H9 (cell line): ENCODE measurements at regions not wholly inside any gene's neighbourhood (a gene's known extent, or its start where the extent isn't known, plus 50 kb on each side); places are given as distances from the start of the nearest gene placed in this dataset.

Experiments used
- DNase-seq: peaks from one replicate; pipeline ENCODE4 v3.0.0-alpha.2; 2017
- H2AFZ ChIP-seq: one replicate; pipeline ENCODE4 v1.6.1; 2013; ENCODE audit warnings: mild to moderate bottlenecking, low read length, control low read depth, moderate library complexity
- H2AK5ac ChIP-seq: 2 replicates; pipeline ENCODE4 v1.6.1; 2013; ENCODE audit warnings: low read length, control low read depth, mixed read lengths; ENCODE audit not compliant: insufficient read length
- H2BK120ac ChIP-seq: one replicate; pipeline ENCODE4 v1.6.1; 2013; ENCODE audit warnings: low read depth, mild to moderate bottlenecking, low read length, control low read depth, inconsistent platforms; ENCODE audit not compliant: poor library complexity, severe bottlenecking
- H2BK12ac ChIP-seq: 2 replicates; pipeline ENCODE4 v1.6.1; 2013; ENCODE audit warnings: low read length, control low read depth, mixed read lengths, low read depth; ENCODE audit not compliant: insufficient read length
- H2BK15ac ChIP-seq: 2 replicates; pipeline ENCODE4 v1.6.1; 2013; ENCODE audit warnings: low read depth, low read length, control low read depth
- H2BK20ac ChIP-seq: one replicate; pipeline ENCODE4 v1.6.1; 2013; ENCODE audit warnings: low read depth, mild to moderate bottlenecking, low read length, control low read depth, inconsistent platforms; ENCODE audit not compliant: poor library complexity, severe bottlenecking
- H2BK5ac ChIP-seq: 2 replicates; pipeline ENCODE4 v1.6.1; 2013; ENCODE audit warnings: low read length, control low read depth, mixed read lengths; ENCODE audit not compliant: insufficient read length
- H3K14ac ChIP-seq: 2 replicates; pipeline ENCODE4 v1.6.1; 2013; ENCODE audit warnings: low read length, control low read depth; ENCODE audit not compliant: insufficient read depth
- H3K18ac ChIP-seq: 2 replicates; pipeline ENCODE4 v1.6.1; 2013; ENCODE audit warnings: low read depth, mild to moderate bottlenecking, mixed read lengths, low read length, control low read depth; ENCODE audit not compliant: insufficient read length
- H3K23ac ChIP-seq: 2 replicates; pipeline ENCODE4 v1.6.1; 2013; ENCODE audit warnings: low read length, control low read depth, mixed read lengths, low read depth; ENCODE audit not compliant: insufficient read length
- H3K23me2 ChIP-seq: 2 replicates; pipeline ENCODE4 v1.6.1; 2013; ENCODE audit warnings: low read depth, mild to moderate bottlenecking, mixed read lengths, low read length, control low read depth; ENCODE audit not compliant: insufficient read length, poor library complexity, severe bottlenecking
- H3K27ac ChIP-seq: 2 replicates; pipeline ENCODE4 v1.5.1; 2013; ENCODE audit warnings: low read length, control low read depth, mixed read lengths, low read depth; ENCODE audit not compliant: insufficient read length
- H3K27me3 ChIP-seq: 2 replicates; pipeline ENCODE4 v1.6.1; 2013; ENCODE audit warnings: low read length, control low read depth, inconsistent platforms; ENCODE audit not compliant: insufficient read depth
- H3K4ac ChIP-seq: 2 replicates; pipeline ENCODE4 v1.6.1; 2013; ENCODE audit warnings: low read depth, mild to moderate bottlenecking, control low read depth, inconsistent platforms, low read length, moderate library complexity
- H3K4me1 ChIP-seq: 2 replicates; pipeline ENCODE4 v1.6.1; 2013; ENCODE audit warnings: low read length, control low read depth, inconsistent platforms; ENCODE audit not compliant: insufficient read depth
- H3K4me2 ChIP-seq: 2 replicates; pipeline ENCODE4 v1.6.1; 2013; ENCODE audit warnings: low read length, control low read depth, mixed read lengths; ENCODE audit not compliant: insufficient read length, insufficient read depth
- H3K56ac ChIP-seq: 2 replicates; pipeline ENCODE4 v1.6.1; 2013; ENCODE audit warnings: low read depth, mild to moderate bottlenecking, mixed read lengths, low read length, control low read depth; ENCODE audit not compliant: insufficient read length
- H3K79me1 ChIP-seq: 2 replicates; pipeline ENCODE4 v1.6.1; 2013; ENCODE audit warnings: low read depth, mild to moderate bottlenecking, moderate library complexity, low read length, control low read depth, inconsistent platforms; ENCODE audit not compliant: insufficient read depth, poor library complexity, severe bottlenecking
- H3K79me2 ChIP-seq: 2 replicates; pipeline ENCODE4 v1.6.1; 2013; ENCODE audit warnings: low read length, control low read depth, inconsistent platforms; ENCODE audit not compliant: insufficient read depth
- H3K9ac ChIP-seq: 2 replicates; pipeline ENCODE4 v1.6.1; 2013; ENCODE audit warnings: low read length, control low read depth, mixed read lengths; ENCODE audit not compliant: insufficient read length; ENCODE audit errors: extremely low read depth
- H3K9me3 ChIP-seq: one replicate; pipeline ENCODE4 v1.6.1; 2013; ENCODE audit warnings: low read depth, low read length, inconsistent platforms; ENCODE audit not compliant: control insufficient read depth
- H3T11ph ChIP-seq: one replicate; pipeline ENCODE4 v1.6.1; 2013; ENCODE audit warnings: mild to moderate bottlenecking, low read length, control low read depth, inconsistent platforms
- H4K20me1 ChIP-seq: one replicate; pipeline ENCODE4 v1.6.1; 2013; ENCODE audit not compliant: control insufficient read depth, insufficient read length, insufficient read depth
- H4K5ac ChIP-seq: 2 replicates; pipeline ENCODE4 v1.6.1; 2013; ENCODE audit warnings: low read depth, mild to moderate bottlenecking, mixed read lengths, low read length, control low read depth; ENCODE audit not compliant: insufficient read length
- H4K8ac ChIP-seq: replicated peaks from 2 replicates; pipeline ENCODE4 v1.6.1; 2013; ENCODE audit warnings: low read length, control low read depth, mixed read lengths, low read depth; ENCODE audit not compliant: insufficient read length
- H4K91ac ChIP-seq: 2 replicates; pipeline ENCODE4 v1.6.1; 2013; ENCODE audit warnings: low read depth, mild to moderate bottlenecking, moderate library complexity, mixed read lengths, low read length, control low read depth; ENCODE audit not compliant: insufficient read length
- H3K27ac Mint-ChIP-seq, 3 experiments: 2 replicates in 2 of 3; 3 replicates in 1 of 3; pipeline ENCODE4 v1.8.0; 2020 to 2021; ENCODE audit warnings: mixed read lengths in 3 of 3, mild to moderate bottlenecking in 1 of 3, moderate library complexity in 1 of 3
- H3K27me3 Mint-ChIP-seq: 2 replicates; pipeline ENCODE4 v1.8.0; 2021; ENCODE audit warnings: low read depth, mild to moderate bottlenecking, moderate library complexity, mixed read lengths
- H3K36me3 Mint-ChIP-seq, 3 experiments: 2 replicates in 2 of 3; 3 replicates in 1 of 3; pipeline ENCODE4 v1.8.0; 2020 to 2021; ENCODE audit warnings: low read depth in 3 of 3, mixed read lengths in 3 of 3; ENCODE audit not compliant: insufficient read depth in 1 of 3
- H3K4me1 Mint-ChIP-seq, 2 experiments: 2 replicates each; pipeline ENCODE4 v1.8.0; 2020; ENCODE audit warnings: mixed read lengths in 2 of 2
- H3K4me3 Mint-ChIP-seq, 2 experiments: 2 replicates in 1 of 2; 3 replicates in 1 of 2; pipeline ENCODE4 v1.8.0; 2020 to 2021; ENCODE audit warnings: mild to moderate bottlenecking in 2 of 2, mixed read lengths in 2 of 2, moderate library complexity in 1 of 2
- H3K9me3 Mint-ChIP-seq, 2 experiments: 2 replicates in 1 of 2; 3 replicates in 1 of 2; pipeline ENCODE4 v1.8.0; 2020; ENCODE audit warnings: mild to moderate bottlenecking in 2 of 2, mixed read lengths in 2 of 2, moderate library complexity in 1 of 2
- CTCF ChIP-seq: fragments of 200-600 bp; sonication (generic); conservative IDR thresholded peaks from 3 replicates; pipeline ENCODE4 v1.8.0; 2021; ENCODE audit warnings: antibody characterized with exemption, mild to moderate bottlenecking
- WGBS: extraction: QIAGEN DNeasy Blood & Tissue Kit; methylation state at CpG from one replicate; pipeline ENCODE4 v1.1.7; 2013; ENCODE audit warnings: missing lambda C conversion rate, low lambda C conversion rate, mixed read lengths; ENCODE audit not compliant: insufficient read length; ENCODE audit errors: extremely low coverage; 5-methylcytosine and 5-hydroxymethylcytosine counted together

DNA sequence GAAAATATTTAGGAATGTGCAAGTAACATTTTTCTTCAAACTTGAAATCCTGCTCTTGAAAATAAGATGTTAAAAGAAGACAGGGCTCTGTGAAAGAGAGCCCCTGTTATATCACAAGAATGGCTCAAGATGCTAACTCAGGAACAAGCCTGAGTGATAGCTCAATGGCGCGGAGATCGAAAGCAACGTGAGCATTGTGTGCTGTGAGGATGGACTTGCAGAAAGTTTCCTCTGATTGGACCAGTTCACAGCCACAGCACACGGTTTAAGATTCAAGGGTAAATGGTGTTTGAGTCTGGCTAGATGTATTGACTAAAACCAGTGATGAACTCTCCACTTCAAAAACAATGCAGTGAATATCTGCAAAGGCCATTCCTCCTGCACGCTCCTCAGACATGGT lies 2387.0 kb downstream of the MAT2B start:
- no peak overlapping the region for H3K18ac ChIP-seq
- no peak overlapping the region for H3K23ac ChIP-seq
- no CpG with 5 or more reads among the region's 6 CpGs for WGBS
- no peak overlapping the region for H2BK15ac ChIP-seq
- H3K27me3 ChIP-seq = no peaks in the 10 kb centered on the region
- H3K79me2 ChIP-seq = no peaks in the 10 kb centered on the region
- H3K27ac ChIP-seq = no peak overlapping the region
- Mint-ChIP-seq H3K9me3 (no peaks in the 10 kb centered on the region), H3K4me1 (no peaks in the 10 kb centered on the region), H3K27me3 (no peaks in the 10 kb centered on the region), H3K27ac (no peak overlapping the region), H3K36me3 (peaks cover 0 to 1% (median 0%) of the 10 kb centered on the region in 3 experiments; a peak in 1 of 7 replicates), H3K4me3 (no peak overlapping the region)
- no peak overlapping the region for H2BK12ac ChIP-seq
- H3K23me2 ChIP-seq = no peaks in the 10 kb centered on the region
- no peaks in the 10 kb centered on the region for H3K9me3 ChIP-seq
- no peak overlapping the region for H2BK120ac ChIP-seq
- H3K14ac ChIP-seq = no peak overlapping the region
- H4K91ac ChIP-seq = no peak overlapping the region
- no peak overlapping the region for H3K56ac ChIP-seq
- no peak overlapping the region for H2AK5ac ChIP-seq
- no peak overlapping the region for H3K9ac ChIP-seq
- H4K20me1 ChIP-seq = no peaks in the 10 kb centered on the region
- no peak overlapping the region for H3T11ph ChIP-seq
- H2AFZ ChIP-seq = no peak overlapping the region
- H3K4ac ChIP-seq = no peak overlapping the region
- no peak overlapping the region for H4K8ac ChIP-seq
- no peak for TF ChIP-seq CTCF
- H2BK20ac ChIP-seq = no peak overlapping the region
- H4K5ac ChIP-seq = no peak overlapping the region
- no peak overlapping the region for H2BK5ac ChIP-seq
- no peaks in the 10 kb centered on the region for H3K4me1 ChIP-seq
- H3K79me1 ChIP-seq = no peaks in the 10 kb centered on the region
- H3K4me2 ChIP-seq = no peak overlapping the region
- no peak for DNase-seq
